Lower lobe of right lung (tissue), 2 donors: ENCODE measurements at regions not wholly inside any gene's neighbourhood (a gene's known extent, or its start where the extent isn't known, plus 50 kb on each side); places are given as distances from the start of the nearest gene placed in this dataset.
"Not testable (repeated sequence)": the region's sequence is repeated elsewhere in the genome, so short reads cannot be mapped to it uniquely, and the experiment has no call there.

Experiments
- ATAC-seq, 2 donors: fragments of 200-7000 bp; cut with Tn5 transposase; one replicate each; pipeline ENCODE4 v1.9.1; 2020 to 2022; ENCODE audit warnings: mild to moderate bottlenecking in 2 of 2, moderate library complexity in 2 of 2
- DNase-seq: peaks from one replicate; pipeline ENCODE4 v3.0.0-alpha.2; 2020
- H3K27ac ChIP-seq: fragments of 200-600 bp; one replicate; pipeline ENCODE4 v1.8.0; 2022
- H3K27me3 ChIP-seq: fragments of 200-600 bp; one replicate; pipeline ENCODE4 v1.8.0; 2022; ENCODE audit warnings: low read depth
- H3K36me3 ChIP-seq: fragments of 200-600 bp; one replicate; pipeline ENCODE4 v1.8.0; 2022; ENCODE audit warnings: mild to moderate bottlenecking
- H3K4me1 ChIP-seq: fragments of 200-600 bp; one replicate; pipeline ENCODE4 v1.8.0; 2022
- H3K4me3 ChIP-seq: fragments of 200-600 bp; one replicate; pipeline ENCODE4 v1.8.0; 2022; ENCODE audit warnings: mild to moderate bottlenecking
- H3K9me3 ChIP-seq: fragments of 200-600 bp; one replicate; pipeline ENCODE4 v1.8.0; 2022
- intact Hi-C: fragments of 100-400 bp; cut with DNase I; formaldehyde crosslinking; loops from one replicate; pipeline ENCODE4 v1.11.0; 2022
- TF ChIP-seq, protein P1 (sequence below): fragments of 200-600 bp; IDR thresholded peaks from one replicate; pipeline ENCODE4 v1.8.0; 2022; ENCODE audit warnings: antibody characterized with exemption, mild to moderate bottlenecking
- donor health status: DM: no; HTN: yes; CAD: no; lungs with severe emphysema.

DNA sequence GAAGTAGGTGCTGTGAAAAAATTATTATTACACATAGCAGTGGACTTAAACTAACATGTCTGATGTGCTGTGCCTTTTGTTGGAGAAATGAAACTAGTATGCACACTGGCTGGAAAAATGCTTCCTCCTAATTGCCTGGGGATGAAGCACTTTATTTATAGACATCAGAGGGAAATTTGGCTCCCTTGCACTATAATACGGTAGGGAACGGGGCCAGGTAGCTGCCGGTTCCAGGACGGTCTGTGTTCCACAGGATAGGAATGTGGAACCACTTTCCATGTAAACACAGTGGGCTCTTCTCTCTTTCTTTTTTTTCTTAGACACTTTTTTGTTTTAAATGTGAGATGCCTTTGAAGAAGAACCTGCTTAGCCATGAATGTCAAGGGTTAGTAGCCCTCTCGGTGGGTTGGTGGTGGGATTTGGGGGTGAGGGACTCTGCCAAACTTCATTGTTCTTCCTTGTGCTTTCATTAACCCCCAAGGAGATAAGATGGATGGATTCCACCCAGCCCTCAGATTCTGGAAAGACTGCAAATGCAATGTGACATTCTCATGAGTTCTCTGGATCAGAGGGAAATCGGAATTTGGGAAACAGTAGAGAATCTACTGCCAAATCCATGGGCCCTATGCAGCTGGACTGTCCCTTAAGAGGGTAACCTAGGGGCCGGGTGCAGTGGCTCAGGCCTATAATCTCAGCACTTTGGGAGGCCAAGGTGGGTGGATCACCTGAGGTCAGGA lies 58.0 kb upstream of the GSC start:
- H3K27me3 ChIP-seq, result no peaks in the 10 kb centered on the region
- no peaks in the 10 kb centered on the region for H3K4me1 ChIP-seq
- H3K9me3 ChIP-seq, result no peaks in the 10 kb centered on the region
- TF ChIP-seq, protein P1, sequence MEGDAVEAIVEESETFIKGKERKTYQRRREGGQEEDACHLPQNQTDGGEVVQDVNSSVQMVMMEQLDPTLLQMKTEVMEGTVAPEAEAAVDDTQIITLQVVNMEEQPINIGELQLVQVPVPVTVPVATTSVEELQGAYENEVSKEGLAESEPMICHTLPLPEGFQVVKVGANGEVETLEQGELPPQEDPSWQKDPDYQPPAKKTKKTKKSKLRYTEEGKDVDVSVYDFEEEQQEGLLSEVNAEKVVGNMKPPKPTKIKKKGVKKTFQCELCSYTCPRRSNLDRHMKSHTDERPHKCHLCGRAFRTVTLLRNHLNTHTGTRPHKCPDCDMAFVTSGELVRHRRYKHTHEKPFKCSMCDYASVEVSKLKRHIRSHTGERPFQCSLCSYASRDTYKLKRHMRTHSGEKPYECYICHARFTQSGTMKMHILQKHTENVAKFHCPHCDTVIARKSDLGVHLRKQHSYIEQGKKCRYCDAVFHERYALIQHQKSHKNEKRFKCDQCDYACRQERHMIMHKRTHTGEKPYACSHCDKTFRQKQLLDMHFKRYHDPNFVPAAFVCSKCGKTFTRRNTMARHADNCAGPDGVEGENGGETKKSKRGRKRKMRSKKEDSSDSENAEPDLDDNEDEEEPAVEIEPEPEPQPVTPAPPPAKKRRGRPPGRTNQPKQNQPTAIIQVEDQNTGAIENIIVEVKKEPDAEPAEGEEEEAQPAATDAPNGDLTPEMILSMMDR, result no peak
- no peak overlapping the region for H3K27ac ChIP-seq
- ATAC-seq (no peak), DNase-seq (no peak)
- H3K36me3 ChIP-seq, result no peaks in the 10 kb centered on the region
- intact Hi-C loops, result no loop called here
- no peak overlapping the region for H3K4me3 ChIP-seq

- TF ChIP-seq, protein P1, result no peak
- Histone ChIP-seq H3K4me1 (no peaks in the 10 kb centered on the region), H3K27me3 (peaks cover 1% of the 10 kb centered on the region), H3K36me3 (no peaks in the 10 kb centered on the region), H3K27ac (no peak overlapping the region), H3K9me3 (no peaks in the 10 kb centered on the region), H3K4me3 (no peak overlapping the region)
- DNase-seq, result no peak
- no peak for ATAC-seq
- intact Hi-C loops, result no loop called here
Observed at GRCh38 chr14:94826774-94827173, 56.9 kb upstream of the GSC start.

DNA sequence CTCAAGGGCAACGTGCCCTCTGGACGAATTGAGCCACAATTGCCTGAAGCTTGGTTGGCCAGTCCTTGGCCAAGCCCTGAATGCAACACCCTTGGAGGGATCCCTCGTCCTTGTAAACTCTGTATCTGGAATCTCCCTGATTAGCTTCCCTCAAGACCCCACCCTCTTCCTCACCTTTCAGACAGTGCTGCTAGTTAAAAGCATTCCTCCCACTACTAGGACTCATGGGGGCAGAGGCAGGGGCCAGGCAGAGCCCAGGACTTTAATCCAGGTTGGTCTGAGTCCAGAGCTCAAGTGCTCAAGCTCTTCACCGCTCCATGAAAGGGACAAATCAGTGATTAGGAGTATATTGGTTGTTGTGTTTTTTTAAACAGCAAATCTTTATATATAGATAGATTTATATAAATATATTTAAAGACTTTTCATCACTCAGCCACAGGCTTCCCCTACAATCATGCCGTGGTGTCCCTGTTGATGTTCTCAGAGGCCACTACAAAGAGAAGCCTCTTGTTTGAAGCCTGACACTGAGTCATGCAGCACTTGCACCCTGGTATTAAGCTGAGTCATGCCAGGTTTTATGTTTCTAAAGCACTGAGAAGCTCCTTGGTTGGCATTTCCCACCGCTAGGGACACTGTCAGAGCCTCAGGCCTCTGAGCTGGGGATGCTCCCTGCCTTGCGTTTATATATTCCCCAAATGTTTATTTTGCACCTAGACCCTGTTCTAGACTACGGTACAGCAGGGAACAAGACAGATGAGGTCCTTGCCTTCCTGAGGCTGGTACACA lies 53.8 kb upstream of the GSC start:
- H3K4me1 ChIP-seq, result no peaks in the 10 kb centered on the region
- ATAC-seq, result no peak
- no peak for DNase-seq
- TF ChIP-seq, protein P1, result no peak
- intact Hi-C loops, result no loop called here
- no peaks in the 10 kb centered on the region for H3K9me3 ChIP-seq
- no peak overlapping the region for H3K4me3 ChIP-seq
- H3K27me3 ChIP-seq, result peaks cover 8% of the 10 kb centered on the region
- H3K27ac ChIP-seq, result no peak overlapping the region
- H3K36me3 ChIP-seq, result no peaks in the 10 kb centered on the region

GRCh38 chr14:94821705-94822104 lies 51.8 kb upstream of the GSC start:
- DNase-seq (no peak), ATAC-seq (no peak)
- Histone ChIP-seq H3K27ac (no peak overlapping the region), H3K4me3 (no peak overlapping the region), H3K36me3 (no peaks in the 10 kb centered on the region), H3K4me1 (no peaks in the 10 kb centered on the region), H3K27me3 (peaks cover 8% of the 10 kb centered on the region), H3K9me3 (no peaks in the 10 kb centered on the region)
- intact Hi-C loops, result no loop called here
- TF ChIP-seq, protein P1, result no peak

- intact Hi-C loops, result not testable (repeated sequence)
Observed at GRCh38 chr14:94820932-94821331, 51.0 kb upstream of the GSC start.

More at GRCh38 chr14:94820932-94821331, 51.0 kb upstream of the GSC start:
- not testable (repeated sequence) for H3K36me3 ChIP-seq, H3K9me3 ChIP-seq, DNase-seq, H3K4me3 ChIP-seq, H3K27me3 ChIP-seq, H3K4me1 ChIP-seq, ATAC-seq, H3K27ac ChIP-seq
